GF-D8 (cell line): ENCODE measurements at regions not wholly inside any gene's neighbourhood (a gene's known extent, or its start where the extent isn't known, plus 50 kb on each side); places are given as distances from the start of the nearest gene placed in this dataset.

Experiments
- DNase-seq: peaks from one replicate; lab custom pipeline; 2025; lab: John Stamatoyannopoulos, UW

- DNase-seq = no peak
Observed at GRCh38 chr10:36700123-36700522, 425.3 kb upstream of the ANKRD30A start.

- no peak for DNase-seq
Observed at GRCh38 chr10:36692759-36693158, 432.6 kb upstream of the ANKRD30A start.

DNA sequence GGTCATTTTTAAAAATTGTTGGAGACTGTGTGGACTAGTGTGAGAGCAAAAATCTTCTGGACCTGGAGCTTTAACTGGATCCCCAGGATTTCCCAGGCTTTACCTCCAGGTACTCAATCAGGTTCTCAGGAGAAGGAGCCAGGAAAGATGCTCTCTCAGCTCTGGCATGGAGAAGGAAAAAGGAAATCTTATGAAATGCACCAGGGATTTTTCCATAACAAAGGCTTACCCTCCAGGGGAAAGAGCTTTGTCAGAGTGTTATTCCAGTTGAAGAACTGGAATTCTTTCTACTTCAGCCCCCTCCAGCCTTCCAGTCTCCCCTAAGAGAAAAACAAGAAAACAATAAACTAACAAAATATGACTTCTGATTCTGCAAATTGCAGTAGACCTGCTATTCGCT is 436.7 kb upstream of the ANKRD30A start:
- DNase-seq = no peak

- DNase-seq = no peak
Observed at GRCh38 chr10:36683421-36683820, 442.0 kb upstream of the ANKRD30A start.

- no peak for DNase-seq
Observed at GRCh38 chr10:36681751-36682632, 443.4 kb upstream of the ANKRD30A start.

GRCh38 chr10:36679554-36679953 is 445.8 kb upstream of the ANKRD30A start:
- no peak for DNase-seq

GRCh38 chr10:36677431-36677768 is 448.0 kb upstream of the ANKRD30A start:
- DNase-seq = no peak

GRCh38 chr10:36676756-36677430 is 448.5 kb upstream of the ANKRD30A start:
- DNase-seq = no peak

GRCh38 chr10:36676321-36676720 is 449.1 kb upstream of the ANKRD30A start:
- no peak for DNase-seq

DNA sequence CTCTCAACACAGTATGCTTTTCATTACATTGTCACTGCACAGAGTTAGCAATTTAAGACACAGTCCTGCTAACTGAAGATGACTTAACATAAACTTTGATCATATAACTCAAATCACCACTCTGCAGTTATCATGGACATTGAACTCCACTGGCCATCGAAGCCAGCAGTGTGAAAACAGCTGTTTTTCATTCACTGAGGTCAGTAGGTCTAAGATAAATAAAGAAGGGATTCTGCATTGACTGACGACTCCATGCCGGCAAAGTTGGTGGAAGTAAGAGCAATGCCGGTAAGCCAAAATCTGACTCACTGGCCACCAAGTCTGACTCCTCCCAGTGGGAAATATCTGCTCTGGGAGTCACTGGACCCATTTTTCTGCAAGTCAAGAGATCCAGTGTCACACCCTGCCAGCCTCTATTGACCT is 449.9 kb upstream of the ANKRD30A start:
- DNase-seq = no peak

DNA sequence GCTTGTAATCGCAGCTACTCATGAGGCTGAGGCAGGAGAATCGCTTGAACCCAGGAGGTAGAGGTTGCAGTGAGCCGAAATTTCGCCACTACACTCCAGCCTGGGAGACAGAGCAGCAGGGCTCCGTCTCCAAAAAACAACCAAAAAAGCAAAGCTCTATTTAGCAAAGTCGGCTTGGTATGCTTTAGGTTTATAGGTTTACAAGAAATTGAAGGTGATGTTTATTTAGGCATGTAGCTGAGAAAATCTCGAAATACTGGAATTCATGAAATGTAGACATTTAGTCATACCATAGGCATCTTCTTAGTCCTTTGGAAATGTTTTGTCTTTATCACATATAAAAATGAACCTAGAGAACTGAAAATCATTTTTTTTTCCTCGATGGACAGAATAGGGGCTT is 453.8 kb upstream of the ANKRD30A start:
- DNase-seq = no peak

DNA sequence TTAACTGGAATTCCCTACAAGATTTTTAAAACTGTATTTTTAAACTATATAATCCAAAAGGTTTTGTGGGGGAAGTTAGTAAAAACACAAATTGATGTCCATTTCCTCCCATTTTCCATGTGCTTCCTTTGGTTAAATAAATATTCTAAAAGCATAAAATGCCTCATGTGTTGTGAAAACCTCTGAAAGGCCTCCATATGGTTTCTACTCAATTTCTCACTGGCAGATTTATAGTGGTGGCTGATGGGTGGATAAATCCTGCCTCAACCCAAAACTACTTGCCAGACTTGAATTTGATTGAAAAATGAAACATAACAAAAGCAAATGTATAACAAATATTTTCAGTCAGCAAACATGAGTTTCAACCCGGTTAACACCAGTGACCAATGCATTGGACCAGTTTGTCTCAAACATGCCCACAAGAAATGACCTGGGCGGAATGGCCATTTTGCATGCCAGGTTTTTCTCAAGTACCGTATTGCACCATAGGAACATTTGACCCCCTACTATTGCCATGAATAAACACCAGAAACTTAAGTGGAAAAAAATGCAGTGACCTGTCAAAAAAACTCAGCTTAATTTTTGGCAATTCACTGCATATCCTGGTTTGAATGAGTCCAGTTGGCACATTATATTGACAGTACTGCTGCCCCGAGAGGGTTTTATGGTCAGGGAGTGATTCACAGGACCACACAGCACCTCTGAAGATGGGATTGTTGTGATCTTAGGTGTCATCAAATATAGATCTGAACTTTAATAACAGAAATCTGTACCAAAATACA is 454.6 kb upstream of the ANKRD30A start:
- no peak for DNase-seq

GRCh38 chr10:36669615-36670352 is 455.6 kb upstream of the ANKRD30A start:
- DNase-seq = no peak

- no peak for DNase-seq
Observed at GRCh38 chr10:36666451-36666850, 458.9 kb upstream of the ANKRD30A start.

DNA sequence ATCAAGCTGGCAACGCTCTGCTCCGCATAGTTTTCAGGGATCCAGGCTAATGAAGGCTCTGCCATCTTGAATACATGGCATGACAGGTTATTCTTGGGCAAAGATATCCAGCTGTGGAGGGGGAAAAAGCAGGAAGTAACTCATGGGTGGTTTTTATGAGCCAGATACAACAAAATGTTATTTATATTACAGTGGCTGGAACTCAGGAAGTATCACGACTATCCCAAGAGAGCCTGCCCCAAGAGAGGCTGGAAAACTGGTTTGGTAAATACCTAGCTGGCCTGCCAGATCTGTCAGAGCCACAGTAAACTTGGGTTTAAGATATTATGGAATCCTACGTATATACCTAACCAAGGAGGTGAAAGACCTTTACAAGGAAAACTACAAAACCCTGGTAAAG is 462.8 kb upstream of the ANKRD30A start:
- no peak for DNase-seq

GRCh38 chr10:36650274-36650673 is 475.1 kb upstream of the ANKRD30A start:
- DNase-seq = no peak

- DNase-seq = no peak
Observed at GRCh38 chr10:36647540-36647939, 477.9 kb upstream of the ANKRD30A start.

DNA sequence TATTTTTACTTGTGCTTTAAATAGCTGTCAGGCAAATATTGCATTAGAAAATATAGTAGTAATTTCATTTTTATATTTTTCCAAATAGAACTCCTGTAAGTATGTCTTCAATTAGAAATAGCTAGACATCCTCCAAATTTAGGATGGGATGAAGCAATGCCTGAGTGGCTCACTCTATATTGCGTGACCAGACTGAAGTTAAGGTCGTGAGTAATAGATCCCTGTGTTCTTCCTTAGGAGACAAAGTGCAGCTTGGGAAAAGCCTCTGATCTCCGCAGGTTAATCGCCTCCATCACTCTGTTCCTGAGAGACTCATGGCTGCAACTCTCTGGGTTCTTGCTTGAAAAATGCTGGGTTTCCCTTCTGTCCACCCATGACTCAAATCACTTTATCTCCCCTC is 484.8 kb upstream of the ANKRD30A start:
- no peak for DNase-seq

- DNase-seq = no peak
Observed at GRCh38 chr10:36638462-36639155, 486.8 kb upstream of the ANKRD30A start.

DNA sequence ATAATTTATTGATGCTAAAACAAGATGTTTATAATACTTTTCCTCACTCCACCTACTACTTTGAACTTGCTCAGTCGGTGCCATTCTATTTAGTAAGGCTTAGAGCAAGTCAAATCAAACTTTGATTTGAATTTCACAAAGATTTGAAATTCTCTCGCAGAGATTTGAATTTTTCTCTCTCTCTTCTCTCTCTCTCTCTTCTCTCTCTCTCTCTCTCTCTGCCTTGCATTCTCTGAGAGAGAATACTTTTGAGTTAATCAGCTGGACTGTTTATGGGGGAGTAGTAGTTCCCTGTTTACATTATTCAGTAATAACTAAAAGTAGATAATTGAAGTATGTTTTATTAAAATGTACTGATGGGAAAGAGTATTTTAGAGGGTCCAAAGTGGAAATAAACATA is 488.5 kb upstream of the ANKRD30A start:
- no peak for DNase-seq

GRCh38 chr10:36636285-36636839 is 489.0 kb upstream of the ANKRD30A start:
- no peak for DNase-seq
